NT2/D1 (cell line): ENCODE measurements at regions not wholly inside any gene's neighbourhood (a gene's known extent, or its start where the extent isn't known, plus 50 kb on each side); places are given as distances from the start of the nearest gene placed in this dataset.

ENCODE experiments used
- YY1 ChIP-seq: IDR thresholded peaks from 2 replicates; pipeline ENCODE4 v1.6.1; 2011; ENCODE audit not compliant: insufficient read length, insufficient read depth
- ZNF274 ChIP-seq: IDR thresholded peaks from 2 replicates; pipeline ENCODE4 v1.6.1; 2011; ENCODE audit warnings: mild to moderate bottlenecking, low read depth, low read length

GRCh38 chr5:163670036-163670435 lies 164.6 kb downstream of the MAT2B start:
- TF ChIP-seq YY1 (no peak), ZNF274 (no peak)
